Tibial artery (tissue), 4 donors: ENCODE measurements at regions not wholly inside any gene's neighbourhood (a gene's known extent, or its start where the extent isn't known, plus 50 kb on each side); places are given as distances from the start of the nearest gene placed in this dataset.

Experiments used
- DNase-seq, 2 donors: peaks; one replicate each; pipeline ENCODE4 v3.0.0-alpha.2; 2019
- H3K27ac ChIP-seq, 2 donors: fragments of 200-600 bp; sonication (generic) in 1 of 2; 1 replicate in 1 of 2; 2 replicates in 1 of 2; pipeline ENCODE4 v1.5.1; 2018 to 2019; ENCODE audit warnings: mild to moderate bottlenecking in 1 of 2
- H3K27me3 ChIP-seq, 2 donors: fragments of 200-600 bp; sonication (generic) in 1 of 2; one replicate each; pipeline versions ENCODE4 v1.5.1 to v1.6.0; 2016 to 2019
- H3K36me3 ChIP-seq, 3 donors: fragments of 200-600 bp; sonication (generic) in 2 of 3; one replicate each; pipeline ENCODE4 v1.5.1; 2016 to 2019; ENCODE audit warnings: mild to moderate bottlenecking in 2 of 3
- H3K4me1 ChIP-seq, 4 donors: fragments of 200-600 bp; sonication (generic) in 2 of 4; 1 replicate in 3 of 4; 2 replicates in 1 of 4; pipeline ENCODE4 v1.5.1; 2016 to 2019
- H3K4me3 ChIP-seq, 2 donors: fragments of 200-600 bp; sonication (generic) in 1 of 2; 1 replicate in 1 of 2; 2 replicates in 1 of 2; pipeline ENCODE4 v1.5.1; 2018 to 2019; ENCODE audit warnings: mild to moderate bottlenecking in 2 of 2
- H3K9me3 ChIP-seq, 3 donors: fragments of 200-600 bp; sonication (generic) in 1 of 3; one replicate each; pipeline ENCODE4 v1.5.1; 2016 to 2019
- CTCF ChIP-seq, 2 experiments: fragments of 200-600 bp in 1 of 2; fragments of 450-650 bp in 1 of 2; IDR thresholded peaks; one replicate each; pipeline ENCODE4 v1.5.1; 2017 to 2019; ENCODE audit warnings: antibody characterized with exemption in 2 of 2, mild to moderate bottlenecking in 1 of 2, moderate library complexity in 1 of 2
- intact Hi-C: fragments of 100-400 bp; cut with DNase I; formaldehyde crosslinking; loops from one replicate; pipeline ENCODE4 v1.15.0; 2023; ENCODE audit warnings: low total_unique reads

- Histone ChIP-seq H3K27me3 (no peaks in the 10 kb centered on the region), H3K27ac (no peak overlapping the region), H3K36me3 (no peaks in the 10 kb centered on the region), H3K4me1 (no peaks in the 10 kb centered on the region), H3K4me3 (no peak overlapping the region), H3K9me3 (no peaks in the 10 kb centered on the region)
- intact Hi-C loops, result no loop called here
- no peak for DNase-seq
- TF ChIP-seq CTCF (IDR thresholded peaks at IDR 0.05), result no peak
These were observed 1266.6 kb upstream of the C9orf72 start for GRCh38 chr9:28839778-28840430.

GRCh38 chr9:28841775-28842174 is 1268.5 kb upstream of the C9orf72 start:
- H3K4me1 ChIP-seq, result no peaks in the 10 kb centered on the region
- DNase-seq, result no peak
- H3K36me3 ChIP-seq, result no peaks in the 10 kb centered on the region
- H3K27ac ChIP-seq, result no peak overlapping the region
- H3K9me3 ChIP-seq, result no peaks in the 10 kb centered on the region
- no peak for TF ChIP-seq CTCF (IDR thresholded peaks at IDR 0.05)
- intact Hi-C loops, result no loop called here
- H3K4me3 ChIP-seq, result no peak overlapping the region
- H3K27me3 ChIP-seq, result no peaks in the 10 kb centered on the region

- DNase-seq, result no peak
- no peak for TF ChIP-seq CTCF (IDR thresholded peaks at IDR 0.05)
- intact Hi-C loops, result no loop called here
These were observed 1274.0 kb upstream of the C9orf72 start for GRCh38 chr9:28847331-28847730.

GRCh38 chr9:28848671-28849070 is 1275.4 kb upstream of the C9orf72 start:
- H3K36me3 ChIP-seq, result no peaks in the 10 kb centered on the region
- intact Hi-C loops, result no loop called here
- no peaks in the 10 kb centered on the region for H3K27me3 ChIP-seq
- no peaks in the 10 kb centered on the region for H3K4me1 ChIP-seq
- DNase-seq, result no peak
- H3K4me3 ChIP-seq, result no peak overlapping the region
- H3K9me3 ChIP-seq, result no peaks in the 10 kb centered on the region
- TF ChIP-seq CTCF (IDR thresholded peaks at IDR 0.05), result no peak
- H3K27ac ChIP-seq, result no peak overlapping the region

More at GRCh38 chr9:28847331-28847730, 1274.0 kb upstream of the C9orf72 start:
- H3K4me1 ChIP-seq, result no peaks in the 10 kb centered on the region
- H3K4me3 ChIP-seq, result no peak overlapping the region
- no peaks in the 10 kb centered on the region for H3K36me3 ChIP-seq
- H3K27ac ChIP-seq, result no peak overlapping the region
- no peaks in the 10 kb centered on the region for H3K27me3 ChIP-seq
- no peaks in the 10 kb centered on the region for H3K9me3 ChIP-seq

- no peak for DNase-seq
- no peak overlapping the region for H3K4me3 ChIP-seq
- H3K27ac ChIP-seq, result no peak overlapping the region
- H3K27me3 ChIP-seq, result no peaks in the 10 kb centered on the region
- H3K4me1 ChIP-seq, result no peaks in the 10 kb centered on the region
- H3K36me3 ChIP-seq, result no peaks in the 10 kb centered on the region
- H3K9me3 ChIP-seq, result no peaks in the 10 kb centered on the region
- no peak for TF ChIP-seq CTCF (IDR thresholded peaks at IDR 0.05)
- intact Hi-C loops, result no loop called here
These were observed 1280.2 kb upstream of the C9orf72 start for GRCh38 chr9:28853477-28853876.

GRCh38 chr9:28866951-28867350 is 1293.7 kb upstream of the C9orf72 start:
- no peak for DNase-seq
- Histone ChIP-seq H3K27me3 (no peaks in the 10 kb centered on the region), H3K4me1 (no peaks in the 10 kb centered on the region), H3K4me3 (no peak overlapping the region), H3K9me3 (no peaks in the 10 kb centered on the region), H3K27ac (no peak overlapping the region), H3K36me3 (no peaks in the 10 kb centered on the region)
- TF ChIP-seq CTCF (IDR thresholded peaks at IDR 0.05), result no peak
- intact Hi-C loops, result no loop called here
